Thyroid gland (tissue), 4 donors: ENCODE measurements at regions not wholly inside any gene's neighbourhood (a gene's known extent, or its start where the extent isn't known, plus 50 kb on each side); places are given as distances from the start of the nearest gene placed in this dataset.

Experiments used
- DNase-seq, 2 donors: peaks; one replicate each; pipeline ENCODE4 v3.0.0-alpha.2; 2019
- H3K27ac ChIP-seq, 3 donors: fragments of 200-600 bp; sonication (generic); 1 replicate in 2 of 3; 2 replicates in 1 of 3; pipeline ENCODE4 v1.5.1; 2016 to 2019; ENCODE audit warnings: mild to moderate bottlenecking in 1 of 3, moderate library complexity in 1 of 3
- H3K27me3 ChIP-seq: fragments of 200-600 bp; sonication (generic); one replicate; pipeline ENCODE4 v1.5.1; 2019
- H3K36me3 ChIP-seq, 2 donors: fragments of 200-600 bp; sonication (generic); one replicate each; pipeline ENCODE4 v1.5.1; 2016 to 2019
- H3K4me1 ChIP-seq, 2 donors: fragments of 200-600 bp; sonication (generic); one replicate each; pipeline ENCODE4 v1.5.1; 2017 to 2019
- H3K4me3 ChIP-seq, 3 donors: fragments of 200-600 bp; sonication (generic); replicated peaks in 1 of 3; 1 replicate in 2 of 3; 2 replicates in 1 of 3; pipeline ENCODE4 v1.5.1; 2016; ENCODE audit warnings: mild to moderate bottlenecking in 1 of 3
- H3K9me3 ChIP-seq: fragments of 200-600 bp; sonication (generic); one replicate; pipeline ENCODE4 v1.5.1; 2017
- POLR2A ChIP-seq, 2 donors: fragments of 450-650 bp; IDR thresholded peaks; one replicate each; pipeline ENCODE4 v1.6.1; 2017; ENCODE audit warnings: antibody characterized with exemption in 2 of 2, mild to moderate bottlenecking in 2 of 2, moderate library complexity in 1 of 2
- WGBS, 2 donors: methylation state at CpG; one replicate each; pipeline ENCODE4 v1.1.5; 2017; 5-methylcytosine and 5-hydroxymethylcytosine counted together
- intact Hi-C: fragments of 100-400 bp; cut with DNase I; formaldehyde crosslinking; loops from one replicate; pipeline ENCODE4 v1.15.1; 2023
- TF ChIP-seq, protein P1 (sequence below), 6 experiments: fragments of 200-600 bp in 3 of 6; fragments of 450-650 bp in 3 of 6; sonication (generic) in 3 of 6; IDR thresholded peaks; one replicate each; pipeline ENCODE4 v1.5.1; 2016 to 2019; ENCODE audit warnings: antibody characterized with exemption in 6 of 6, mild to moderate bottlenecking in 2 of 6, inconsistent platforms in 1 of 6, moderate library complexity in 1 of 6

DNA sequence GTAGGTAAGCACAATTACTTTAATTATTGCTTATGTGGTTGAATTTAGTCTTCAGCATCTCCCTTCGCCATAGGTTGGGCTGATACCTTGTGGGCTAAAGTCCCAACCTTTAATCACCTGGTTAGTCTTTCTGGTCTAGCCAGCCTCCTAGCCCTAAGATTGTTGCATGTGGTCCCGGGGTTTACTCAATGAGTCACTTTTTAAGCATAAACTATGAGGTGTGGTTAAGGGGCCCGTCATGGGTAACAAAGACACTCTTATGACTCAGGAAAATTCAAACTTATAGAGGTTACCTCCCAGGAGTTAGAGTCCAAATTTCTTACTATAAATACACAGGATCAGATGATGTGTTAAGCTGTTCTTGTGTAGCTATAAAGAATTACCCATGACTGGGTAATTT, 841.6 kb downstream of the TRIB2 start:
- no peaks in the 10 kb centered on the region for H3K36me3 ChIP-seq
- no peaks in the 10 kb centered on the region for H3K27me3 ChIP-seq
- H3K9me3 ChIP-seq = no peaks in the 10 kb centered on the region
- TF ChIP-seq, protein P1, sequence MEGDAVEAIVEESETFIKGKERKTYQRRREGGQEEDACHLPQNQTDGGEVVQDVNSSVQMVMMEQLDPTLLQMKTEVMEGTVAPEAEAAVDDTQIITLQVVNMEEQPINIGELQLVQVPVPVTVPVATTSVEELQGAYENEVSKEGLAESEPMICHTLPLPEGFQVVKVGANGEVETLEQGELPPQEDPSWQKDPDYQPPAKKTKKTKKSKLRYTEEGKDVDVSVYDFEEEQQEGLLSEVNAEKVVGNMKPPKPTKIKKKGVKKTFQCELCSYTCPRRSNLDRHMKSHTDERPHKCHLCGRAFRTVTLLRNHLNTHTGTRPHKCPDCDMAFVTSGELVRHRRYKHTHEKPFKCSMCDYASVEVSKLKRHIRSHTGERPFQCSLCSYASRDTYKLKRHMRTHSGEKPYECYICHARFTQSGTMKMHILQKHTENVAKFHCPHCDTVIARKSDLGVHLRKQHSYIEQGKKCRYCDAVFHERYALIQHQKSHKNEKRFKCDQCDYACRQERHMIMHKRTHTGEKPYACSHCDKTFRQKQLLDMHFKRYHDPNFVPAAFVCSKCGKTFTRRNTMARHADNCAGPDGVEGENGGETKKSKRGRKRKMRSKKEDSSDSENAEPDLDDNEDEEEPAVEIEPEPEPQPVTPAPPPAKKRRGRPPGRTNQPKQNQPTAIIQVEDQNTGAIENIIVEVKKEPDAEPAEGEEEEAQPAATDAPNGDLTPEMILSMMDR (IDR thresholded peaks at IDR 0.05) = no peak
- TF ChIP-seq POLR2A (IDR thresholded peaks at IDR 0.05) = no peak
- intact Hi-C loops = no loop called here
- no peak for DNase-seq
- H3K27ac ChIP-seq = no peak overlapping the region
- H3K4me1 ChIP-seq = no peaks in the 10 kb centered on the region
- 84 to 87% methylated on average over 3 of the region's 3 CpGs for WGBS, 2 donors
- no peak overlapping the region for H3K4me3 ChIP-seq

DNA sequence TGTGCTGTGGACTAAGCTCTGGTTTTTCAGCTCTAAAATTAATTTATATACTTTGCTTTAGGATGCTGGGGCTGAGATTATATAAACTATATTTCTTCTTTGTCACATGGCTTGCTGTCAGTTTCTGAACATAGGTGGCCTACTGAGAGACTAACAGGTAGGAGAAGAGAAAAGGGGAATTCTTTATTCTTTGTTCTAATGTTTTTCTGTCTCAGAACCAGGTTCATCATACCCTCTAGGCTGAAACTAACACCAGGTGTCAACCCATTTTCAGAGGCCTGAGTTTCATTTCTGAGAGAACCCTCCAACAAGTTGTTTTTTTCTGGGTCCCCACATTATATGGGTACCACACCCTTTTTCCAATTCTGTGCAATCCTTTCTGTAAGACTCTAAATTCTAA, 843.6 kb downstream of the TRIB2 start:
- no peaks in the 10 kb centered on the region for H3K36me3 ChIP-seq
- no peaks in the 10 kb centered on the region for H3K4me1 ChIP-seq
- H3K27ac ChIP-seq = no peak overlapping the region
- H3K9me3 ChIP-seq = no peaks in the 10 kb centered on the region
- TF ChIP-seq, protein P1 (IDR thresholded peaks at IDR 0.05) = no peak
- no peak for TF ChIP-seq POLR2A (IDR thresholded peaks at IDR 0.05)
- DNase-seq = no peak
- no peaks in the 10 kb centered on the region for H3K27me3 ChIP-seq
- intact Hi-C loops = no loop called here
- H3K4me3 ChIP-seq = no peak overlapping the region

DNA sequence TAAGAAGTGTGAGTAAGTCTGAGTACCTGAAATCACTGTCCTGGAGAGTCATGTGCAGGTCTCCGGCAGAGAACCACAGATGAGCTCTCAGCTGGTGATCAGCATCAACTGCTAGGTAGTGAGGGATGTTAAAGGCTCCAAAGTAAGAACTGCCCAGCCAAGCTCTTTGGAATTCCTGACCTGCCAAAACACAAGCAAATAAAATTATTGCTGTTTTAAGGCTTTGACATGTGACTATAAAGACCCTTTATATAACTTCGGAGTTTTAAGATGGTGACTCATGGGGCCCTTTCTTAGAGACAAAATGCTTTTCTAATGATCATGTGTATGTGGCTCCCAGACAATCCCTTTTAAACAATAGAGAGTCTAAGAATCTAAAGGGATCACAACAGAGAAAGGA, 855.7 kb downstream of the TRIB2 start:
- TF ChIP-seq, protein P1 (IDR thresholded peaks at IDR 0.05) = no peak
- TF ChIP-seq POLR2A (IDR thresholded peaks at IDR 0.05) = no peak
- Histone ChIP-seq H3K27me3 (no peaks in the 10 kb centered on the region), H3K9me3 (no peaks in the 10 kb centered on the region), H3K27ac (no peak overlapping the region), H3K4me3 (no peak overlapping the region), H3K4me1 (no peaks in the 10 kb centered on the region), H3K36me3 (no peaks in the 10 kb centered on the region)
- WGBS, 2 donors = 73 to 97% methylated on average over 2 of the region's 2 CpGs
- intact Hi-C loops = no loop called here
- no peak for DNase-seq

DNA sequence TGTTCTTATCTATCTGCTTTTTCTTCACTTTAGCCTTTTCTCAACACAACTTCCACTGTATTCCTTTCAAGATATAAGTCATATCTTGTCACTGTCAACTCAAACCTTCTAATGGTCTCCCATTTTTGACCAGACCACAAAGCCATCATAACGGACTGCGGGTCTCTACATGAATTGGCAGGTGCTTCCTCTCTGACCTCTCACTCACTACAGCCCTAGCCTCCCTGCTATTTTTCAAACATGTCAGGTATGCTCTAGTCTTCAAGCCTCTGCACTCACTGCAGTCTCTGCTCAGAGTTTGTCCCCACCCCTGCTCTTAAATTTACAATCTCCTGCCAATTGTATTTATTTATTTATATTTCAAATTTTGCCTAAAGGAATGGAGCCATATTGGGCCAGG, 858.1 kb downstream of the TRIB2 start:
- WGBS, 2 donors = 90 to 93% methylated on average over 2 of the region's 2 CpGs
- intact Hi-C loops = no loop called here
- TF ChIP-seq, protein P1 (IDR thresholded peaks at IDR 0.05) = no peak
- TF ChIP-seq POLR2A (IDR thresholded peaks at IDR 0.05) = no peak
- H3K4me1 ChIP-seq = no peaks in the 10 kb centered on the region
- H3K4me3 ChIP-seq = no peak overlapping the region
- DNase-seq = no peak
- no peaks in the 10 kb centered on the region for H3K36me3 ChIP-seq
- no peak overlapping the region for H3K27ac ChIP-seq
- no peaks in the 10 kb centered on the region for H3K9me3 ChIP-seq
- H3K27me3 ChIP-seq = no peaks in the 10 kb centered on the region

DNA sequence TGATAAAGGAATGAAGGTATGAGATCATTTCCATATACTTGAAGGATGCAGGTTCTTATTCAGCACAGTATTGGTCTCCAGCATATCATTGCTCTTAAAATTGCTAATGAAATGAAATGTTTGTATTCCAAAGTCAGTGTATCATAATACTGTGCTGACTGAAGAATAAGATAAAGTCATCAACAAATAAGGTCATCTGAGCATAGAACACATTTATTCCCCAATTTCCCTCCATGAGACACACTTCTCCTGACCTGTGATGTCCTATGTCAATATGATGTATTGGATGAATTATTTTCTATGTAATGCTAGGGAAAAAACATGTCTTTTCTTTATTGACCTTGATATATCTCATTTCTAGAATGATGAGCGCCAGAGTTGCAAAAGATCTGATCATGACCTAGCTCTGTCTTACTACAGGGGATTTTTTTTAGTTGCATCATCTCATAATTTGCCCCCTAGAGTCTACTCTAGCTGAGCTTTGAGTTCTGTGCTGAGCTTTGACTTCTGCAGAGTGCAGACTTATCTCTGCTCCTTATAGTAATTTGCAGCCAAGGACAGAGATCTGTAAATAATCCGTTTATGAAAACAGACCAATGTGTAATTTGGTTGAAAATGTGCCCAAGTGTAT, 859.8 kb downstream of the TRIB2 start:
- Histone ChIP-seq H3K27ac (no peak overlapping the region), H3K9me3 (no peaks in the 10 kb centered on the region), H3K27me3 (no peaks in the 10 kb centered on the region), H3K4me1 (no peaks in the 10 kb centered on the region), H3K4me3 (no peak overlapping the region), H3K36me3 (no peaks in the 10 kb centered on the region)
- WGBS, 2 donors = 76 to 81% methylated on average over 2 of the region's 2 CpGs
- no peak for DNase-seq
- TF ChIP-seq POLR2A (IDR thresholded peaks at IDR 0.05) = no peak
- TF ChIP-seq, protein P1 (IDR thresholded peaks at IDR 0.05) = no peak
- intact Hi-C loops = no loop called here
